Prostate gland (tissue), 2 donors: ENCODE measurements at regions not wholly inside any gene's neighbourhood (a gene's known extent, or its start where the extent isn't known, plus 50 kb on each side); places are given as distances from the start of the nearest gene placed in this dataset.
"Not testable (repeated sequence)": the region's sequence is repeated elsewhere in the genome, so short reads cannot be mapped to it uniquely, and the experiment has no call there.

ENCODE experiments used
- DNase-seq: peaks from one replicate; pipeline ENCODE4 v3.0.0-alpha.2; 2019; ENCODE audit warnings: low spot score
- H3K27ac ChIP-seq, 2 donors: fragments of 200-600 bp; sonication (generic); 2 replicates each; pipeline ENCODE4 v1.5.1; 2017 to 2019
- H3K27me3 ChIP-seq: fragments of 200-600 bp; sonication (generic); replicated peaks from 2 replicates; pipeline ENCODE4 v1.5.1; 2019; ENCODE audit not compliant: insufficient read depth
- H3K36me3 ChIP-seq, 2 donors: fragments of 200-600 bp; sonication (generic); 1 replicate in 1 of 2; 2 replicates in 1 of 2; pipeline versions ENCODE4 v1.5.1 to v1.8.1; 2017 to 2019
- H3K4me1 ChIP-seq: fragments of 200-600 bp; sonication (generic); replicated peaks from 2 replicates; pipeline ENCODE4 v1.5.1; 2019
- H3K4me3 ChIP-seq, 2 donors: fragments of 200-600 bp; sonication (generic); 2 replicates each; pipeline ENCODE4 v1.5.1; 2017 to 2019
- H3K9me3 ChIP-seq: fragments of 200-600 bp; sonication (generic); 2 replicates; pipeline ENCODE4 v1.5.1; 2017
- CTCF ChIP-seq, 4 experiments: fragments of 200-600 bp in 2 of 4; fragments of 450-650 bp in 2 of 4; sonication (generic) in 2 of 4; IDR thresholded peaks; 1 replicate in 3 of 4; 2 replicates in 1 of 4; pipeline ENCODE4 v1.5.1; 2016 to 2019; ENCODE audit warnings: antibody characterized with exemption in 4 of 4, mild to moderate bottlenecking in 2 of 4, moderate library complexity in 2 of 4
- POLR2A ChIP-seq: fragments of 450-650 bp; IDR thresholded peaks from one replicate; pipeline ENCODE4 v1.6.1; 2016; ENCODE audit warnings: antibody characterized with exemption, mild to moderate bottlenecking
- POLR2AphosphoS5 ChIP-seq: sonication (generic); formaldehyde crosslinking; IDR thresholded peaks from one replicate; pipeline ENCODE4 v1.6.1; 2017; ENCODE audit warnings: antibody characterized with exemption
- WGBS: methylation state at CpG from one replicate; pipeline ENCODE4 v1.1.5; 2018; 5-methylcytosine and 5-hydroxymethylcytosine counted together
- intact Hi-C: fragments of 100-400 bp; cut with DNase I; formaldehyde crosslinking; loops from one replicate; pipeline ENCODE4 v1.14.2; 2022

- Histone ChIP-seq H3K9me3 (no peaks in the 10 kb centered on the region), H3K4me3 (no peak overlapping the region), H3K4me1 (no peaks in the 10 kb centered on the region), H3K27ac (no peak overlapping the region), H3K36me3 (no peaks in the 10 kb centered on the region), H3K27me3 (no peaks in the 10 kb centered on the region)
- no peak for DNase-seq
- whole genome bisulfite sequencing = 55% methylated on average over 1 of the region's 1 CpG
- TF ChIP-seq CTCF (IDR thresholded peaks at IDR 0.05) = no peak
- TF ChIP-seq POLR2AphosphoS5 = no peak
- TF ChIP-seq POLR2A = no peak
- intact Hi-C loops = no loop called here
Observed at GRCh38 chr13:56515441-56515840, 625.3 kb upstream of the PRR20A start.

GRCh38 chr13:56528040-56528790 lies 612.5 kb upstream of the PRR20A start:
- 29% methylated on average over 1 of the region's 1 CpG for WGBS
- intact Hi-C loops = no loop called here

GRCh38 chr13:56530096-56530495 lies 610.6 kb upstream of the PRR20A start:
- H3K36me3 ChIP-seq = no peaks in the 10 kb centered on the region
- no peak for TF ChIP-seq CTCF (IDR thresholded peaks at IDR 0.05)
- no peak for TF ChIP-seq POLR2A
- no peak for TF ChIP-seq POLR2AphosphoS5
- no peaks in the 10 kb centered on the region for H3K4me1 ChIP-seq
- 100% methylated on average over 1 of the region's 1 CpG for WGBS
- DNase-seq = no peak
- no peaks in the 10 kb centered on the region for H3K9me3 ChIP-seq
- no peaks in the 10 kb centered on the region for H3K27me3 ChIP-seq
- no peak overlapping the region for H3K27ac ChIP-seq
- intact Hi-C loops = no loop called here
- H3K4me3 ChIP-seq = no peak overlapping the region

More at GRCh38 chr13:56528040-56528790, 612.5 kb upstream of the PRR20A start:
- no peaks in the 10 kb centered on the region for H3K4me1 ChIP-seq
- no peak overlapping the region for H3K4me3 ChIP-seq
- H3K27me3 ChIP-seq = no peaks in the 10 kb centered on the region
- no peak overlapping the region for H3K27ac ChIP-seq
- H3K9me3 ChIP-seq = no peaks in the 10 kb centered on the region
- no peak for DNase-seq
- no peak for TF ChIP-seq POLR2A
- no peak for TF ChIP-seq CTCF (IDR thresholded peaks at IDR 0.05)
- TF ChIP-seq POLR2AphosphoS5 = no peak
- no peaks in the 10 kb centered on the region for H3K36me3 ChIP-seq

GRCh38 chr13:56547921-56548320 lies 592.8 kb upstream of the PRR20A start:
- 96% methylated on average over 11 of the region's 11 CpGs for WGBS
- DNase-seq, H3K4me1 ChIP-seq, H3K27me3 ChIP-seq, H3K9me3 ChIP-seq, H3K27ac ChIP-seq, H3K4me3 ChIP-seq, intact Hi-C loops, H3K36me3 ChIP-seq: not testable (repeated sequence)

- Histone ChIP-seq H3K9me3 (no peaks in the 10 kb centered on the region), H3K36me3 (no peaks in the 10 kb centered on the region), H3K27me3 (no peaks in the 10 kb centered on the region), H3K27ac (no peak overlapping the region), H3K4me3 (no peak overlapping the region), H3K4me1 (no peaks in the 10 kb centered on the region)
- 95% methylated on average over 4 of the region's 4 CpGs for WGBS
- no peak for DNase-seq
- no peak for TF ChIP-seq POLR2AphosphoS5
- TF ChIP-seq CTCF (IDR thresholded peaks at IDR 0.05) = no peak
- TF ChIP-seq POLR2A = no peak
- intact Hi-C loops = no loop called here
Observed at GRCh38 chr13:56558698-56559320, 581.9 kb upstream of the PRR20A start.
